GM12874 (cell line): ENCODE measurements at regions not wholly inside any gene's neighbourhood (a gene's known extent, or its start where the extent isn't known, plus 50 kb on each side); places are given as distances from the start of the nearest gene placed in this dataset.

Experiments used
- CTCF ChIP-seq: IDR thresholded peaks from 2 replicates; pipeline ENCODE4 v1.5.1; 2011; ENCODE audit warnings: low read depth, mild to moderate bottlenecking, control low read depth, low read length, moderate library complexity; ENCODE audit not compliant: insufficient read depth

GRCh38 chr6:142592876-142593275 is 291.1 kb downstream of the ADGRG6 start:
- no peak for TF ChIP-seq CTCF

- TF ChIP-seq CTCF: no peak
These were observed 296.0 kb downstream of the ADGRG6 start for GRCh38 chr6:142597836-142598235.

GRCh38 chr6:142601427-142601826 is 299.6 kb downstream of the ADGRG6 start:
- no peak for TF ChIP-seq CTCF

- TF ChIP-seq CTCF: no peak
These were observed 301.2 kb downstream of the ADGRG6 start for GRCh38 chr6:142602972-142603371.

GRCh38 chr6:142605922-142606485 is 304.2 kb downstream of the ADGRG6 start:
- TF ChIP-seq CTCF: no peak

- TF ChIP-seq CTCF: no peak
These were observed 311.1 kb downstream of the ADGRG6 start for GRCh38 chr6:142612956-142613355.

GRCh38 chr6:142613981-142614380 is 312.2 kb downstream of the ADGRG6 start:
- TF ChIP-seq CTCF: no peak
